ENCODE measurements at regions not wholly inside any gene's neighbourhood (a gene's known extent, or its start where the extent isn't known, plus 50 kb on each side); places are given as distances from the start of the nearest gene placed in this dataset.
"Not testable (repeated sequence)": the region's sequence is repeated elsewhere in the genome, so short reads cannot be mapped to it uniquely, and the experiment has no call there.

GRCh38 chr6:168233875-168234213 is 85.7 kb downstream of the DACT2 start:
- H3K9me3 Mint-ChIP-seq; H3K27ac Mint-ChIP-seq; DNase-seq; H3K36me3 Mint-ChIP-seq (ENCODE audit: low read depth); H3K4me3 Mint-ChIP-seq; H3K4me1 Mint-ChIP-seq (ENCODE audit: low read depth): not testable (repeated sequence)
- H3K27me3 Mint-ChIP-seq, result peaks cover 22% of the 10 kb centered on the region

- Mint-ChIP-seq H3K27ac (no peak overlapping the region), H3K27me3 (peaks cover 24% of the 10 kb centered on the region), H3K9me3 (no peaks in the 10 kb centered on the region), H3K4me1 (ENCODE audit: low read depth) (peaks cover under 1% of the 10 kb centered on the region), H3K4me3 (no peak overlapping the region), H3K36me3 (ENCODE audit: low read depth) (no peaks in the 10 kb centered on the region)
- no peak for DNase-seq
Observed at GRCh38 chr6:168232989-168233874, 86.3 kb downstream of the DACT2 start.

GRCh38 chr6:168232528-168232927 is 87.0 kb downstream of the DACT2 start:
- Mint-ChIP-seq H3K27me3 (peaks cover 25% of the 10 kb centered on the region), H3K9me3 (no peaks in the 10 kb centered on the region), H3K36me3 (ENCODE audit: low read depth) (no peaks in the 10 kb centered on the region), H3K4me1 (ENCODE audit: low read depth) (no peaks in the 10 kb centered on the region), H3K4me3 (no peak overlapping the region), H3K27ac (no peak overlapping the region)
- no peak for DNase-seq

- peaks cover 25% of the 10 kb centered on the region for H3K27me3 Mint-ChIP-seq
- no peak for DNase-seq
- H3K4me3 Mint-ChIP-seq, result no peak overlapping the region
- no peak overlapping the region for H3K27ac Mint-ChIP-seq
- H3K36me3 Mint-ChIP-seq (ENCODE audit: low read depth), result no peaks in the 10 kb centered on the region
- H3K4me1 Mint-ChIP-seq (ENCODE audit: low read depth), result no peaks in the 10 kb centered on the region
- no peaks in the 10 kb centered on the region for H3K9me3 Mint-ChIP-seq
Observed at GRCh38 chr6:168232062-168232461, 87.5 kb downstream of the DACT2 start.

- Mint-ChIP-seq H3K27ac (no peak overlapping the region), H3K4me1 (ENCODE audit: low read depth) (no peaks in the 10 kb centered on the region), H3K36me3 (ENCODE audit: low read depth) (no peaks in the 10 kb centered on the region), H3K9me3 (no peaks in the 10 kb centered on the region), H3K27me3 (peaks cover 25% of the 10 kb centered on the region), H3K4me3 (no peak overlapping the region)
- DNase-seq, result no peak
Observed at GRCh38 chr6:168231393-168231957, 88.1 kb downstream of the DACT2 start.

- no peaks in the 10 kb centered on the region for H3K4me1 Mint-ChIP-seq (ENCODE audit: low read depth)
- no peak overlapping the region for H3K4me3 Mint-ChIP-seq
Observed at GRCh38 chr6:168229368-168229752, 90.2 kb downstream of the DACT2 start.

GRCh38 chr6:168228676-168229367 is 90.8 kb downstream of the DACT2 start:
- Mint-ChIP-seq H3K4me1 (ENCODE audit: low read depth) (no peaks in the 10 kb centered on the region), H3K27me3 (peaks cover 32% of the 10 kb centered on the region), H3K9me3 (no peaks in the 10 kb centered on the region), H3K36me3 (ENCODE audit: low read depth) (no peaks in the 10 kb centered on the region), H3K27ac (no peak overlapping the region), H3K4me3 (no peak overlapping the region)
- DNase-seq, result no peak

More at GRCh38 chr6:168229368-168229752, 90.2 kb downstream of the DACT2 start:
- Mint-ChIP-seq H3K36me3 (ENCODE audit: low read depth) (no peaks in the 10 kb centered on the region), H3K27me3 (peaks cover 28% of the 10 kb centered on the region), H3K27ac (no peak overlapping the region), H3K9me3 (no peaks in the 10 kb centered on the region)
- no peak for DNase-seq

GRCh38 chr6:168227840-168228239 is 91.7 kb downstream of the DACT2 start:
- Mint-ChIP-seq H3K4me1 (ENCODE audit: low read depth) (no peaks in the 10 kb centered on the region), H3K27ac (no peak overlapping the region), H3K9me3 (no peaks in the 10 kb centered on the region), H3K36me3 (ENCODE audit: low read depth) (no peaks in the 10 kb centered on the region), H3K4me3 (no peak overlapping the region), H3K27me3 (peaks cover 36% of the 10 kb centered on the region)
- DNase-seq, result no peak

GRCh38 chr6:168226902-168227318 is 92.7 kb downstream of the DACT2 start:
- no peaks in the 10 kb centered on the region for H3K4me1 Mint-ChIP-seq (ENCODE audit: low read depth)
- H3K36me3 Mint-ChIP-seq (ENCODE audit: low read depth), result no peaks in the 10 kb centered on the region
- H3K27ac Mint-ChIP-seq, result no peak overlapping the region
- H3K9me3 Mint-ChIP-seq, result no peaks in the 10 kb centered on the region
- H3K27me3 Mint-ChIP-seq, result peaks cover 32% of the 10 kb centered on the region
- DNase-seq, result no peak
- no peak overlapping the region for H3K4me3 Mint-ChIP-seq

GRCh38 chr6:168226061-168226752 is 93.4 kb downstream of the DACT2 start:
- H3K4me1 Mint-ChIP-seq (ENCODE audit: low read depth), result no peaks in the 10 kb centered on the region
- no peaks in the 10 kb centered on the region for H3K9me3 Mint-ChIP-seq
- no peak for DNase-seq
- H3K36me3 Mint-ChIP-seq (ENCODE audit: low read depth), result no peaks in the 10 kb centered on the region
- H3K4me3 Mint-ChIP-seq, result no peak overlapping the region
- H3K27ac Mint-ChIP-seq, result no peak overlapping the region
- H3K27me3 Mint-ChIP-seq, result peaks cover 28% of the 10 kb centered on the region

GRCh38 chr6:168225471-168225911 is 94.1 kb downstream of the DACT2 start:
- no peak overlapping the region for H3K27ac Mint-ChIP-seq
- H3K36me3 Mint-ChIP-seq (ENCODE audit: low read depth), result no peaks in the 10 kb centered on the region
- no peaks in the 10 kb centered on the region for H3K9me3 Mint-ChIP-seq
- no peak for DNase-seq
- no peak overlapping the region for H3K4me3 Mint-ChIP-seq
- H3K27me3 Mint-ChIP-seq, result peaks cover 21% of the 10 kb centered on the region
- H3K4me1 Mint-ChIP-seq (ENCODE audit: low read depth), result no peaks in the 10 kb centered on the region

GRCh38 chr6:168223755-168224154 is 95.8 kb downstream of the DACT2 start:
- no peak overlapping the region for H3K4me3 Mint-ChIP-seq
- H3K9me3 Mint-ChIP-seq, result no peaks in the 10 kb centered on the region
- H3K27ac Mint-ChIP-seq, result no peak overlapping the region
- H3K27me3 Mint-ChIP-seq, result peaks cover 15% of the 10 kb centered on the region
- no peaks in the 10 kb centered on the region for H3K4me1 Mint-ChIP-seq (ENCODE audit: low read depth)
- no peaks in the 10 kb centered on the region for H3K36me3 Mint-ChIP-seq (ENCODE audit: low read depth)
- no peak for DNase-seq

- H3K4me1 Mint-ChIP-seq (ENCODE audit: low read depth), result no peaks in the 10 kb centered on the region
- H3K9me3 Mint-ChIP-seq, result no peaks in the 10 kb centered on the region
- no peak for DNase-seq
- H3K27me3 Mint-ChIP-seq, result peaks cover 12% of the 10 kb centered on the region
- no peaks in the 10 kb centered on the region for H3K36me3 Mint-ChIP-seq (ENCODE audit: low read depth)
- no peak overlapping the region for H3K27ac Mint-ChIP-seq
- H3K4me3 Mint-ChIP-seq, result no peak overlapping the region
Observed at GRCh38 chr6:168223150-168223549, 96.4 kb downstream of the DACT2 start.

GRCh38 chr6:168222115-168223043 is 97.2 kb downstream of the DACT2 start:
- no peaks in the 10 kb centered on the region for H3K4me1 Mint-ChIP-seq (ENCODE audit: low read depth)
- no peaks in the 10 kb centered on the region for H3K9me3 Mint-ChIP-seq
- no peak overlapping the region for H3K4me3 Mint-ChIP-seq
- DNase-seq, result no peak
- no peak overlapping the region for H3K27ac Mint-ChIP-seq
- no peaks in the 10 kb centered on the region for H3K36me3 Mint-ChIP-seq (ENCODE audit: low read depth)
- H3K27me3 Mint-ChIP-seq, result peaks cover 13% of the 10 kb centered on the region

All from activated T-cell treated with anti-CD3 and anti-CD28 coated beads, Interleukin-2, amount 50 U/mL, for 24 hours (primary cell).